Activated CD4-positive, alpha-beta T cell treated with anti-CD3 and anti-CD28 coated beads for 48 hours (primary cell): ENCODE measurements at regions not wholly inside any gene's neighbourhood (a gene's known extent, or its start where the extent isn't known, plus 50 kb on each side); places are given as distances from the start of the nearest gene placed in this dataset.
"Not testable (repeated sequence)": the region's sequence is repeated elsewhere in the genome, so short reads cannot be mapped to it uniquely, and the experiment has no call there.

Source experiments
- DNase-seq: peaks from one replicate; pipeline ENCODE4 v3.0.0-alpha.2; 2020

- DNase-seq = no peak
These were observed 633.4 kb downstream of the PSAT1 start for GRCh38 chr9:78930281-78930680.

- no peak for DNase-seq
These were observed 636.1 kb downstream of the PSAT1 start for GRCh38 chr9:78932849-78933627.

GRCh38 chr9:78934880-78935279, 636.9 kb upstream of the TLE4 start:
- DNase-seq = no peak

GRCh38 chr9:78938821-78939220, 632.9 kb upstream of the TLE4 start:
- no peak for DNase-seq

GRCh38 chr9:78939311-78940065, 632.3 kb upstream of the TLE4 start:
- no peak for DNase-seq

GRCh38 chr9:78940121-78940855, 631.5 kb upstream of the TLE4 start:
- no peak for DNase-seq

GRCh38 chr9:78954286-78954685, 617.5 kb upstream of the TLE4 start:
- DNase-seq = no peak

- no peak for DNase-seq
These were observed 612.9 kb upstream of the TLE4 start for GRCh38 chr9:78958892-78959291.

GRCh38 chr9:78962156-78962555, 609.6 kb upstream of the TLE4 start:
- no peak for DNase-seq

- no peak for DNase-seq
These were observed 607.9 kb upstream of the TLE4 start for GRCh38 chr9:78963911-78964310.

GRCh38 chr9:78967596-78968217, 604.1 kb upstream of the TLE4 start:
- DNase-seq = no peak

GRCh38 chr9:78970375-78970774, 601.4 kb upstream of the TLE4 start:
- DNase-seq = no peak

- no peak for DNase-seq
These were observed 600.2 kb upstream of the TLE4 start for GRCh38 chr9:78971540-78971939.

GRCh38 chr9:78972303-78972999, 599.3 kb upstream of the TLE4 start:
- DNase-seq = no peak

GRCh38 chr9:78973907-78974306, 597.9 kb upstream of the TLE4 start:
- no peak for DNase-seq

- no peak for DNase-seq
These were observed 588.9 kb upstream of the TLE4 start for GRCh38 chr9:78982849-78983248.

- no peak for DNase-seq
These were observed 586.6 kb upstream of the TLE4 start for GRCh38 chr9:78985084-78985738.

- no peak for DNase-seq
These were observed 585.3 kb upstream of the TLE4 start for GRCh38 chr9:78986446-78986845.

- no peak for DNase-seq
These were observed 582.6 kb upstream of the TLE4 start for GRCh38 chr9:78989031-78989658.

GRCh38 chr9:78994471-78994870, 577.3 kb upstream of the TLE4 start:
- no peak for DNase-seq

- DNase-seq = not testable (repeated sequence)
These were observed 576.8 kb upstream of the TLE4 start for GRCh38 chr9:78994974-78995373.

- DNase-seq = no peak
These were observed 574.5 kb upstream of the TLE4 start for GRCh38 chr9:78997296-78997695.
